ENCODE measurements at regions not wholly inside any gene's neighbourhood (a gene's known extent, or its start where the extent isn't known, plus 50 kb on each side); places are given as distances from the start of the nearest gene placed in this dataset.

DNA sequence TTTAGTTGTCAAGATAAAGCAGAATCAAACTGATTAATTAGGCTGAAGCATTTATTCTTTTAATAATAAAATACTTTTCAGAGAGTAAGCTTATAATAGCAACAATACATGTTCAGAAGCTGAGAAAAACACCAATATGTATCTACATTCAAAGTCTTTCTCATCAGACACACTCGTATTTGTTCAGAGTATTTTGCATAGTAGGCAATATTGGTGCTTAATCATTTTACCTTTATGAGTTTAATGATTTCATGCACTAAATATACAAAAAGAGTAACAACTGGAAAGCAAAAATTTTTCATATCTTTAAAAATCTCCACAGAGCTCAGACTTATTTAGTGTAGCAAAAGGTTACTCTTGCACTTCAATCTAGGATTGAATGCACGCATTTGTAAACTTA, 313.9 kb downstream of the ZEB2 start:
- H3K4me3 ChIP-seq (ENCODE audit: insufficient read depth, low read depth, low read length, poor library complexity, severe bottlenecking) = no peak overlapping the region
- no peaks in the 10 kb centered on the region for H3K27me3 ChIP-seq (replicated peaks; ENCODE audit: control insufficient read depth, insufficient read depth, low read length, poor library complexity, severe bottlenecking)
- H3K27ac ChIP-seq (ENCODE audit: insufficient read depth, low read length, poor library complexity, severe bottlenecking) = no peak overlapping the region
- no peak for DNase-seq
- no peaks in the 10 kb centered on the region for H3K4me1 ChIP-seq (ENCODE audit: control insufficient read depth, insufficient read depth, low read length, poor library complexity, severe bottlenecking)
- no peaks in the 10 kb centered on the region for H3K9me3 ChIP-seq (ENCODE audit: control insufficient read depth, low read length)
- no peaks in the 10 kb centered on the region for H3K36me3 ChIP-seq (ENCODE audit: control insufficient read depth, insufficient read depth, low read length)

DNA sequence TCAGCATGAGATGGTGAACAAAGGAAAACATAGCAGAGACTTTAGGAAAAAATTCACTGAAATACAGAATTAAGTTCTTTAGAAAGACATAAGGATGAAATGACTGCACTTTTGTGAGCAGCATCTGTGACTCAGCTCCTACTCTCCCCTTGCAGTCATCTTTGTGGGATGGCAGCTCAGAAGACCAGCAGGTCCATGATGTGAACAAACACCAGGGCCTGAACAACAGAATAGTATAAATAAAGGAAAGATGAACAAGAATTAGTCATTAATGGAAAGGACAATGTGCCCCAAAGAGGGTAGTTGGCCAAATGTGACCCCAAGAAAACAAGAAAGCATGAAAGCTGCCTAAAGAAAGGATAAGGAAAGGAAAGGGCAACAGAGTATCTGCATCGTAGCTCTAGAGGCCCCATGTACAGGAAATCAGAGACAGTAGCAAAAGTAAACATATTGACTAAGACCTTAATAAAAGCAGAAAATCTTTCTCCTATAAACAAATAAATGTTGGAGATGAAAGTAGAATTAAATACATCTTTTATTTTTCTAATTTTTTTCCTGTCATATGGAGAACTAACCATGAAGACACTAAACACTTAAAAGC, 318.0 kb downstream of the ZEB2 start:
- no peak for DNase-seq
- Histone ChIP-seq H3K4me1 (ENCODE audit: control insufficient read depth, insufficient read depth, low read length, poor library complexity, severe bottlenecking) (no peaks in the 10 kb centered on the region), H3K36me3 (ENCODE audit: control insufficient read depth, insufficient read depth, low read length) (no peaks in the 10 kb centered on the region), H3K4me3 (ENCODE audit: insufficient read depth, low read depth, low read length, poor library complexity, severe bottlenecking) (no peak overlapping the region), H3K9me3 (ENCODE audit: control insufficient read depth, low read length) (no peaks in the 10 kb centered on the region), H3K27me3 (replicated peaks; ENCODE audit: control insufficient read depth, insufficient read depth, low read length, poor library complexity, severe bottlenecking) (no peaks in the 10 kb centered on the region), H3K27ac (ENCODE audit: insufficient read depth, low read length, poor library complexity, severe bottlenecking) (no peak overlapping the region)

DNA sequence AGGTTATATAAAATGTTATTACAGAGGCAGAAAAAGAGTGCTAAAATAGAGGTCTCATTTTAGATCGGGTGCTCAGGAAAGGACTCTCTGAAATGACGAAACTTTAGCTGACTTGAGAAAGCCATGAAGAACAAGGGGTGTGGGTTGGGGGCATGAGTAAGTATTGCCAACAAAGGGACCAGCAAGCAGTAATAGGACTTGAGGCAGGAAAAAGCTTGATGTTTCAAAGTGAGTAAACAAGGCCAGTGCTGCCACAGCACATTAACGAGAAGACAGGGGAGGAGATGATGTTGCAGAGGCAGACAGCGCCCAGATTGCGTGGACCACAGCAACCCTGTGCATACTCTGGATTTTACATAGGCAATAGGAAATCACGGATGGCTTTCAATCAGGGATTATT, 318.8 kb downstream of the ZEB2 start:
- Histone ChIP-seq H3K27ac (ENCODE audit: insufficient read depth, low read length, poor library complexity, severe bottlenecking) (no peak overlapping the region), H3K9me3 (ENCODE audit: control insufficient read depth, low read length) (no peaks in the 10 kb centered on the region), H3K36me3 (ENCODE audit: control insufficient read depth, insufficient read depth, low read length) (no peaks in the 10 kb centered on the region), H3K4me3 (ENCODE audit: insufficient read depth, low read depth, low read length, poor library complexity, severe bottlenecking) (no peak overlapping the region), H3K27me3 (replicated peaks; ENCODE audit: control insufficient read depth, insufficient read depth, low read length, poor library complexity, severe bottlenecking) (no peaks in the 10 kb centered on the region), H3K4me1 (ENCODE audit: control insufficient read depth, insufficient read depth, low read length, poor library complexity, severe bottlenecking) (no peaks in the 10 kb centered on the region)
- no peak for DNase-seq

DNA sequence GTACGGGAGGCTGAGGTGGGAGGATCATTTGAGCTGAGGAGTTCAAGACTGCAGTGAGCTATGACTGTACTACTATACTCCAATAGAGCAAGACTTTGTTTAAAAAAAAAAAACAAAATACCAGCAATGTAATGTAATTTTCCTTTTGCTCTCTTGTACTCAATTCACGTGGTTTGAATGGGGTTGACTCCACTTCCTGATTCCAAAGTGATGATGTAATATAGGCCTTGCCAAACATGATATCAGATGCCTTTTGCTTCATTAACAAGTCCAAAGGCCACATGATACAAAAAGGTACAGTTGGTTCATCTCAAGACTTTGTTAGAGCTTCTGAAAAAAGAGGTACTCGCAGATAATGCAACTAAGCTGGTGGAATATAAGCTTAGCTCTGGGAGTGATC, 321.8 kb downstream of the ZEB2 start:
- H3K27me3 ChIP-seq (replicated peaks; ENCODE audit: control insufficient read depth, insufficient read depth, low read length, poor library complexity, severe bottlenecking) = no peaks in the 10 kb centered on the region
- no peaks in the 10 kb centered on the region for H3K9me3 ChIP-seq (ENCODE audit: control insufficient read depth, low read length)
- H3K36me3 ChIP-seq (ENCODE audit: control insufficient read depth, insufficient read depth, low read length) = no peaks in the 10 kb centered on the region
- no peak overlapping the region for H3K27ac ChIP-seq (ENCODE audit: insufficient read depth, low read length, poor library complexity, severe bottlenecking)
- no peak for DNase-seq
- H3K4me1 ChIP-seq (ENCODE audit: control insufficient read depth, insufficient read depth, low read length, poor library complexity, severe bottlenecking) = no peaks in the 10 kb centered on the region
- no peak overlapping the region for H3K4me3 ChIP-seq (ENCODE audit: insufficient read depth, low read depth, low read length, poor library complexity, severe bottlenecking)

DNA sequence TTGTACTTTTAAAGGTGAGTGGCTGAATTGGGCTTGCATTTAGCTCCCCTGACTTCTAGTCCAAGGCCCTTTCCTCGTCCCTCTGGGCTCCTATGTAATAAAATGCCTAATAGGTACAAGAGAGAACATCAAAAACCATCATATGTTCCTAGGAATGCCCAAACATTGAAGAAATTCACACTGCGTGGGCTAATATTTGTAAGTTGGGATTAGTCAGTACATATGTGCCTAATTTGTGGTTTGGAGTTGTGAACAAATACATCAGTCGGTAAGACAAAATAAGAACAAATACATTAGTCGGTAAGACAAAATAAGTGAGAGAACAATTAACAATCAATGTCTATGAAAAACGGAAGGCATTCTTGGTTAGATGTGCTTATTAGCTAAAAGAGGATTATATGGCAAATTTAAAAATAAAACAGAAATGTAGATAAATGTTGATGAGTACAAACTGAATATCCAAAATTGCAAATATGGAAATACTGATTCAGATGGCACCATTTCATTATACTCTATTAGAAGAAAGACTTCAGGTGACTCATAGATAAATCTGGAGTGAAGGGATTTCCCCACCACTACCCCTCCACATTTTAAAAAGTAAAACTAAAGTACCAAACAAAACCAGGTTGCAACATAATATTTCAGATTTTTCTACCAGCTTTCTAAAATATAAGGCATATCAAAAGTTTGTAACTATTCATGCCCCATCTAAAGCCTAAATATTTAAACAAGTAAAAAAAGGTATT, 325.4 kb downstream of the ZEB2 start:
- H3K27me3 ChIP-seq (replicated peaks; ENCODE audit: control insufficient read depth, insufficient read depth, low read length, poor library complexity, severe bottlenecking) = no peaks in the 10 kb centered on the region
- H3K36me3 ChIP-seq (ENCODE audit: control insufficient read depth, insufficient read depth, low read length) = no peaks in the 10 kb centered on the region
- DNase-seq = no peak
- no peak overlapping the region for H3K27ac ChIP-seq (ENCODE audit: insufficient read depth, low read length, poor library complexity, severe bottlenecking)
- H3K9me3 ChIP-seq (ENCODE audit: control insufficient read depth, low read length) = no peaks in the 10 kb centered on the region
- H3K4me3 ChIP-seq (ENCODE audit: insufficient read depth, low read depth, low read length, poor library complexity, severe bottlenecking) = no peak overlapping the region
- H3K4me1 ChIP-seq (ENCODE audit: control insufficient read depth, insufficient read depth, low read length, poor library complexity, severe bottlenecking) = no peaks in the 10 kb centered on the region

DNA sequence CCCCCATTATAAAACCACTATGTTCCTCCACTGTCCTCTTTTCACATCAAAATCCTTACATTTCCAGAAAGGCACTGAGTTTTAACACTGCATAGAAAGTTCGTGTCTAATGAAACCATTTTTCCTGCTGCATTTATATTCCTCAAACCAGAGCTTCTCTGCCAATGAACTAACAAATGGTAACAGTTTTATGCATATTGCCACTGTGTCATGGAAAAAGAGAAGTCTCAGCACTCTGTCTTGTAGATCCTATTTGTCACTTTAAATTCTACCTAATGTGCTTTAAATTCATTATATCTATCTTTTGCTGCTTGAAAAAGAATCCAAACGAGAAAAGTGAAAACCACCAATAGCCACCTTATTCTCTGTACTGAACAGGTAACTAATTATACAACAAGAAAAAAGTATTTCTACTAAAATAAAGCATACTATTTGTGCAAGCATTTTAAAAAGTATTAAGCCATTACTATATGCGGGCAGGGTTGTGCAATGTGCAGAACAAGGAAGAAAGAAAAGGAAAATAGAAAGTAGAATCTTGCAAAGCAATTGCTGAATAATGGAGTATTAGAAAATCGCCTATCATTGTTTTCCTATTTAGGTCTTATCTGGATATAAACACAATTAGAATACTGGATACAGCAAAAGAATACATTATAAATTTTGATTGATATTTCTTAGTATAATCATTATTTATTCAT, 328.9 kb downstream of the ZEB2 start:
- H3K36me3 ChIP-seq (ENCODE audit: control insufficient read depth, insufficient read depth, low read length) = no peaks in the 10 kb centered on the region
- no peak overlapping the region for H3K27ac ChIP-seq (ENCODE audit: insufficient read depth, low read length, poor library complexity, severe bottlenecking)
- H3K4me1 ChIP-seq (ENCODE audit: control insufficient read depth, insufficient read depth, low read length, poor library complexity, severe bottlenecking) = no peaks in the 10 kb centered on the region
- no peak for DNase-seq
- no peaks in the 10 kb centered on the region for H3K27me3 ChIP-seq (replicated peaks; ENCODE audit: control insufficient read depth, insufficient read depth, low read length, poor library complexity, severe bottlenecking)
- no peak overlapping the region for H3K4me3 ChIP-seq (ENCODE audit: insufficient read depth, low read depth, low read length, poor library complexity, severe bottlenecking)
- H3K9me3 ChIP-seq (ENCODE audit: control insufficient read depth, low read length) = no peaks in the 10 kb centered on the region

DNA sequence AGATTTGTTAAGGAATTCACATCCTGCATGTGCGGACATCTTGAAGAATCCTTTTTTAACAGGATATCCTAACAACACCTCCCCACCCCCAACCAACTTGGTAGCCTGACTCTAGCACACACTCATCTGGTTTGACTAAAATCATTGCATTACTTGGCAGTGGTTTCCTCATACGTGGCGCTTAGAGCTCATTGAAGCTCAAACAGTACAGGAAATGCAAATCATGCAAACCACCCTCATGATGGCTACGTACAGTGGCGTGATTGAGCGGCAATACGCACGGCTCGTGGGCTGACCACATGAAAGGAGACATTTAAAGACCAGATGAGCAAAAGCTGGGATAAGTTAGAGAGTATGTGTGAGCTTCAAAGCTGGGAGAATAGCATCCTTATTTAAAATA, 336.2 kb downstream of the ZEB2 start:
- DNase-seq = peak; percentile 60 to 67 (median 62)
- no peak overlapping the region for H3K27ac ChIP-seq (ENCODE audit: insufficient read depth, low read length, poor library complexity, severe bottlenecking)

DNA sequence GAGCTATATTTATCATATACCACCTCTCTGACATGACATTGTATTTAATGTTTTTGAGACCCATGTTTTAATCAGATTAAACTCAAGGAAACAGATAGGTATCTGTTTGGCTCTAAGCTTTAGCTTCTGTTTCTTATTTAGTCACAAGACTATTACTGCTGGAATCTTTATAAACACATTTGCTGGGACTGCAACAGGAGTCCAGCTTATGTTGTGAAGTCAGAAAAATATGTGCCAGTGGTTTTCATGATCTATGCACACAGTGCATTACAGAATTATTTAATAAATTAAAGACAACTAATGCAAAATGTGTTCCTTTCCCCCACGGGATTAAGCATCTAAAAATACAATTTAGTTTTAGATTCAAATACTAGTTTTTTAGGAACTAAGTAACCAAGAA, 338.9 kb downstream of the ZEB2 start:
- Histone ChIP-seq H3K4me1 (ENCODE audit: control insufficient read depth, insufficient read depth, low read length, poor library complexity, severe bottlenecking) (no peaks in the 10 kb centered on the region), H3K27me3 (replicated peaks; ENCODE audit: control insufficient read depth, insufficient read depth, low read length, poor library complexity, severe bottlenecking) (no peaks in the 10 kb centered on the region), H3K36me3 (ENCODE audit: control insufficient read depth, insufficient read depth, low read length) (no peaks in the 10 kb centered on the region), H3K27ac (ENCODE audit: insufficient read depth, low read length, poor library complexity, severe bottlenecking) (no peak overlapping the region), H3K4me3 (ENCODE audit: insufficient read depth, low read depth, low read length, poor library complexity, severe bottlenecking) (no peak overlapping the region), H3K9me3 (ENCODE audit: control insufficient read depth, low read length) (no peaks in the 10 kb centered on the region)
- DNase-seq = no peak

More for the DNA sequence above, 336.2 kb downstream of the ZEB2 start:
- Histone ChIP-seq H3K36me3 (ENCODE audit: control insufficient read depth, insufficient read depth, low read length) (no peaks in the 10 kb centered on the region), H3K4me3 (ENCODE audit: insufficient read depth, low read depth, low read length, poor library complexity, severe bottlenecking) (peak overlapping the region; percentile 18), H3K4me1 (ENCODE audit: control insufficient read depth, insufficient read depth, low read length, poor library complexity, severe bottlenecking) (no peaks in the 10 kb centered on the region), H3K9me3 (ENCODE audit: control insufficient read depth, low read length) (no peaks in the 10 kb centered on the region), H3K27me3 (replicated peaks; ENCODE audit: control insufficient read depth, insufficient read depth, low read length, poor library complexity, severe bottlenecking) (no peaks in the 10 kb centered on the region)

DNA sequence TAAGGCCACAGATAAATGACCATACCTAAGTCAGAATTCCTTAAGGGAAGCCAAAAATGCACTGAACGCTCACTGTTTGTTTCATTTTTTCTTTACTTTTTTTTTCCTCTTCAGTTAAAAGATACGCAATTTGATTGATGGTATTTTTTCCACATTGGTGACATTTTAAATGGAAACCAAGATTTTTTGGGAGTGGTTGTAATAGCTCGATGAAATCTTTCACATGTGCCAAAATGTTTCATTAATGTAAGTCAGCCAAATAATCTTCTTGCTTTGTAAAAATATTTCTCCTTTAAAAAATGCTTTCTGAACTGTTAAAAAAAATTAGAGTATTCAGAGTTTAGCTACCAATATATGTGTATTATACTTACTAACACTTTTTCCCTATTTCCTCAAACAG, 339.8 kb downstream of the ZEB2 start:
- H3K9me3 ChIP-seq (ENCODE audit: control insufficient read depth, low read length) = no peaks in the 10 kb centered on the region
- no peaks in the 10 kb centered on the region for H3K27me3 ChIP-seq (replicated peaks; ENCODE audit: control insufficient read depth, insufficient read depth, low read length, poor library complexity, severe bottlenecking)
- no peaks in the 10 kb centered on the region for H3K36me3 ChIP-seq (ENCODE audit: control insufficient read depth, insufficient read depth, low read length)
- no peak overlapping the region for H3K4me3 ChIP-seq (ENCODE audit: insufficient read depth, low read depth, low read length, poor library complexity, severe bottlenecking)
- no peak overlapping the region for H3K27ac ChIP-seq (ENCODE audit: insufficient read depth, low read length, poor library complexity, severe bottlenecking)
- no peak for DNase-seq
- H3K4me1 ChIP-seq (ENCODE audit: control insufficient read depth, insufficient read depth, low read length, poor library complexity, severe bottlenecking) = no peaks in the 10 kb centered on the region

DNA sequence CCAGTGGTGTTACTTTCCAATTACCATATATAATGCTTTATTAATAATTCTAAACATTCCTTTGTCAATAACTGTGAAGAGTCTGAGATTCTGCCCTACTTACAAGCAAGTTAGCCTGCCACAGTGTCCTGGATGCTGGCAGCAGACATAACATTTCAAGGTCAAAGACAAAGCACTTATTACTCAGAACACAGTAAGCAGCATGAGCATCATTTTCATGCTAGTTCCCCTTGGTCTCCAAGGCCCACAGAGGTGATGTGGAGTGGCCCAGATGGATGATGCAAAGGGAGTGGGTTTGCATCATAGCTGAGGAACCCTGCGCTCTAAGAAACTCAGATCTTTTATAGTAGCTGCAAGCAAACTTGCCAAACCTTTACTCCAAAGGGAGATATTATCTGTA, 349.7 kb downstream of the ZEB2 start:
- no peak overlapping the region for H3K4me3 ChIP-seq (ENCODE audit: insufficient read depth, low read depth, low read length, poor library complexity, severe bottlenecking)
- no peaks in the 10 kb centered on the region for H3K9me3 ChIP-seq (ENCODE audit: control insufficient read depth, low read length)
- no peaks in the 10 kb centered on the region for H3K27me3 ChIP-seq (replicated peaks; ENCODE audit: control insufficient read depth, insufficient read depth, low read length, poor library complexity, severe bottlenecking)
- no peak for DNase-seq
- no peaks in the 10 kb centered on the region for H3K4me1 ChIP-seq (ENCODE audit: control insufficient read depth, insufficient read depth, low read length, poor library complexity, severe bottlenecking)
- no peaks in the 10 kb centered on the region for H3K36me3 ChIP-seq (ENCODE audit: control insufficient read depth, insufficient read depth, low read length)
- H3K27ac ChIP-seq (ENCODE audit: insufficient read depth, low read length, poor library complexity, severe bottlenecking) = no peak overlapping the region
